ENCODE measurements at regions not wholly inside any gene's neighbourhood (a gene's known extent, or its start where the extent isn't known, plus 50 kb on each side); places are given as distances from the start of the nearest gene placed in this dataset.

DNA sequence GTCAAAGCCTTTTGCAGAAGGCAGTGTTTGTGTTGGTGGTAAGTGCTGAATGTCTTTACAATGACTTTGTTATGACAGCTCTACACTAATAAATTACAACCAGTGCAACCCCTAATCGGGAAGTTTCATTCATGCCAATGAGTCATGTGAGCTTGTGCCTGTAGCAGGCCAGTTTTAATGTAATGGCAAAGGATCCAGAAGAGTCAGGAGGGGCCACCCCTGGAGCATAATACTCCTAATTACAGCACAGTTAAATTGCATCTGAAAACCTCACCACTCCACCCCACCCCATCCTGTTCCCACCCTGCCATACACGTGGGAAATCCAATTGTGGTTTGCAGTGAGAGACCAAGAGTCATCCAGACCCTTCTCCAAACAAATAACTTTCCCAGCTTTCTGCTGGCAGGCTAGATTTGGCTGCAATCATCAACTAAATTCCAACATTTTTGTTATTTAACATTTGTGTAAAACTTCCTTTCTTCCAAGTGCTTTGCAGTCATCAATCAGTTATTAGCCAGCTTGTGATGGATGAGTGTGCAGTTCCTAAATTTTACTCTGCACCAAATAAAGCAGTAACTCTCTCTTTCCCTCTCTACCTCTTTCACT lies 277.3 kb upstream of the FAT3 start:
- TF ChIP-seq TEAD4 (CRISPR knock-in tag; IDR thresholded peaks at IDR 0.05) (no peak), RORB (CRISPR knock-in tag; IDR thresholded peaks at IDR 0.05) (no peak), CREB1 (CRISPR knock-in tag; IDR thresholded peaks at IDR 0.05) (no peak), SP1 (CRISPR knock-in tag; conservative IDR thresholded peaks at IDR 0.05) (no peak)
- TF ChIP-seq, protein P1, sequence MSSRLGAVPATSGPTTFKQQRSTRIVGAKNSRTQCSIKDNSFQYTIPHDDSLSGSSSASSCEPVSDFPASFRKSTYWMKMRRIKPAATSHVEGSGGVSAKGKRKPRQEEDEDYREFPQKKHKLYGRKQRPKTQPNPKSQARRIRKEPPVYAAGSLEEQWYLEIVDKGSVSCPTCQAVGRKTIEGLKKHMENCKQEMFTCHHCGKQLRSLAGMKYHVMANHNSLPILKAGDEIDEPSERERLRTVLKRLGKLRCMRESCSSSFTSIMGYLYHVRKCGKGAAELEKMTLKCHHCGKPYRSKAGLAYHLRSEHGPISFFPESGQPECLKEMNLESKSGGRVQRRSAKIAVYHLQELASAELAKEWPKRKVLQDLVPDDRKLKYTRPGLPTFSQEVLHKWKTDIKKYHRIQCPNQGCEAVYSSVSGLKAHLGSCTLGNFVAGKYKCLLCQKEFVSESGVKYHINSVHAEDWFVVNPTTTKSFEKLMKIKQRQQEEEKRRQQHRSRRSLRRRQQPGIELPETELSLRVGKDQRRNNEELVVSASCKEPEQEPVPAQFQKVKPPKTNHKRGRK (CRISPR knock-in tag; IDR thresholded peaks at IDR 0.05; ENCODE audit: borderline replicate concordance): no peak
- TF ChIP-seq, protein P2, sequence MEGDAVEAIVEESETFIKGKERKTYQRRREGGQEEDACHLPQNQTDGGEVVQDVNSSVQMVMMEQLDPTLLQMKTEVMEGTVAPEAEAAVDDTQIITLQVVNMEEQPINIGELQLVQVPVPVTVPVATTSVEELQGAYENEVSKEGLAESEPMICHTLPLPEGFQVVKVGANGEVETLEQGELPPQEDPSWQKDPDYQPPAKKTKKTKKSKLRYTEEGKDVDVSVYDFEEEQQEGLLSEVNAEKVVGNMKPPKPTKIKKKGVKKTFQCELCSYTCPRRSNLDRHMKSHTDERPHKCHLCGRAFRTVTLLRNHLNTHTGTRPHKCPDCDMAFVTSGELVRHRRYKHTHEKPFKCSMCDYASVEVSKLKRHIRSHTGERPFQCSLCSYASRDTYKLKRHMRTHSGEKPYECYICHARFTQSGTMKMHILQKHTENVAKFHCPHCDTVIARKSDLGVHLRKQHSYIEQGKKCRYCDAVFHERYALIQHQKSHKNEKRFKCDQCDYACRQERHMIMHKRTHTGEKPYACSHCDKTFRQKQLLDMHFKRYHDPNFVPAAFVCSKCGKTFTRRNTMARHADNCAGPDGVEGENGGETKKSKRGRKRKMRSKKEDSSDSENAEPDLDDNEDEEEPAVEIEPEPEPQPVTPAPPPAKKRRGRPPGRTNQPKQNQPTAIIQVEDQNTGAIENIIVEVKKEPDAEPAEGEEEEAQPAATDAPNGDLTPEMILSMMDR (IDR thresholded peaks at IDR 0.05): no peak
